HEK293T (cell line): ENCODE measurements at regions not wholly inside any gene's neighbourhood (a gene's known extent, or its start where the extent isn't known, plus 50 kb on each side); places are given as distances from the start of the nearest gene placed in this dataset.

Source experiments
- ARNT ChIP-seq: fragments of 450-650 bp; IDR thresholded peaks from 2 replicates; pipeline ENCODE4 v1.6.1; 2017; ENCODE audit warnings: mild to moderate bottlenecking
- BHLHE40 ChIP-seq: fragments of 450-650 bp; IDR thresholded peaks from 2 replicates; pipeline ENCODE4 v1.6.1; 2016; ENCODE audit warnings: mild to moderate bottlenecking, moderate library complexity, borderline replicate concordance
- ELF4 ChIP-seq: fragments of 450-650 bp; IDR thresholded peaks from 2 replicates; pipeline ENCODE4 v1.6.1; 2017; ENCODE audit warnings: antibody characterized with exemption
- FOXM1 ChIP-seq: fragments of 450-650 bp; IDR thresholded peaks from 2 replicates; pipeline ENCODE4 v1.6.1; 2017; ENCODE audit warnings: mild to moderate bottlenecking, borderline replicate concordance
- HDGF ChIP-seq: fragments of 450-650 bp; IDR thresholded peaks from 2 replicates; pipeline ENCODE4 v1.6.1; 2017; ENCODE audit warnings: antibody characterized with exemption, borderline replicate concordance
- NFRKB ChIP-seq: fragments of 450-650 bp; IDR thresholded peaks from 2 replicates; pipeline ENCODE4 v1.6.1; 2016; ENCODE audit warnings: mild to moderate bottlenecking, moderate library complexity
- SP1 ChIP-seq: fragments of 450-650 bp; IDR thresholded peaks from 2 replicates; pipeline ENCODE4 v1.6.1; 2017
- TF ChIP-seq, protein P1 (sequence below): fragments of 450-650 bp; IDR thresholded peaks from 2 replicates; pipeline ENCODE4 v1.6.1; 2016

GRCh38 chr9:107888773-107889227 is 399.2 kb upstream of the KLF4 start:
- no peak for TF ChIP-seq ARNT
- TF ChIP-seq, protein P1, sequence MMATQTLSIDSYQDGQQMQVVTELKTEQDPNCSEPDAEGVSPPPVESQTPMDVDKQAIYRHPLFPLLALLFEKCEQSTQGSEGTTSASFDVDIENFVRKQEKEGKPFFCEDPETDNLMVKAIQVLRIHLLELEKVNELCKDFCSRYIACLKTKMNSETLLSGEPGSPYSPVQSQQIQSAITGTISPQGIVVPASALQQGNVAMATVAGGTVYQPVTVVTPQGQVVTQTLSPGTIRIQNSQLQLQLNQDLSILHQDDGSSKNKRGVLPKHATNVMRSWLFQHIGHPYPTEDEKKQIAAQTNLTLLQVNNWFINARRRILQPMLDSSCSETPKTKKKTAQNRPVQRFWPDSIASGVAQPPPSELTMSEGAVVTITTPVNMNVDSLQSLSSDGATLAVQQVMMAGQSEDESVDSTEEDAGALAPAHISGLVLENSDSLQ = no peak
- TF ChIP-seq SP1 = no peak
- no peak for TF ChIP-seq ELF4
- TF ChIP-seq HDGF = no peak
- TF ChIP-seq BHLHE40 = no peak
- TF ChIP-seq FOXM1 = no peak
- TF ChIP-seq NFRKB = no peak
